ENCODE measurements at regions not wholly inside any gene's neighbourhood (a gene's known extent, or its start where the extent isn't known, plus 50 kb on each side); places are given as distances from the start of the nearest gene placed in this dataset.
"Not testable (repeated sequence)": the region's sequence is repeated elsewhere in the genome, so short reads cannot be mapped to it uniquely, and the experiment has no call there.

GRCh38 chr6:28626386-28626785, 100.7 kb downstream of the GPX5 start:
- DNase-seq: not testable (repeated sequence)

GRCh38 chr6:28632326-28632851, 106.7 kb downstream of the GPX5 start:
- no peak for DNase-seq

- DNase-seq: no peak
Observed at GRCh38 chr6:28633445-28634215, 107.9 kb downstream of the GPX5 start.

GRCh38 chr6:28634411-28634760, 108.7 kb downstream of the GPX5 start:
- DNase-seq: no peak

- DNase-seq: no peak
Observed at GRCh38 chr6:28634761-28635546, 109.3 kb downstream of the GPX5 start.

GRCh38 chr6:28635547-28636158, 110.0 kb downstream of the GPX5 start:
- DNase-seq: no peak

- DNase-seq: no peak
Observed at GRCh38 chr6:28638787-28639430, 113.2 kb downstream of the GPX5 start.

- not testable (repeated sequence) for DNase-seq
Observed at GRCh38 chr6:28639445-28640290, 114.0 kb downstream of the GPX5 start.

- DNase-seq: no peak
Observed at GRCh38 chr6:28643017-28643740, 117.5 kb downstream of the GPX5 start.

- no peak for DNase-seq
Observed at GRCh38 chr6:28646650-28647049, 121.0 kb downstream of the GPX5 start.

GRCh38 chr6:28648035-28648877, 122.6 kb downstream of the GPX5 start:
- DNase-seq: no peak

- no peak for DNase-seq
Observed at GRCh38 chr6:28648878-28649375, 123.2 kb downstream of the GPX5 start.

GRCh38 chr6:28651161-28651560, 125.5 kb downstream of the GPX5 start:
- DNase-seq: no peak

- DNase-seq: no peak
Observed at GRCh38 chr6:28653876-28654275, 128.2 kb downstream of the GPX5 start.

GRCh38 chr6:28655164-28655563, 129.5 kb downstream of the GPX5 start:
- no peak for DNase-seq

GRCh38 chr6:28656715-28657114, 131.0 kb downstream of the GPX5 start:
- DNase-seq: no peak

- no peak for DNase-seq
Observed at GRCh38 chr6:28657381-28657768, 131.7 kb downstream of the GPX5 start.

- peak; percentile 33 for DNase-seq
Observed at GRCh38 chr6:28657769-28658465, 132.2 kb downstream of the GPX5 start.

- DNase-seq: no peak
Observed at GRCh38 chr6:28658475-28659249, 133.0 kb downstream of the GPX5 start.

Measured in stimulated activated naive CD4-positive, alpha-beta T cell treated with Interleukin-2 at 50 U/mL for 16 hours (primary cell).